ENCODE measurements at regions not wholly inside any gene's neighbourhood (a gene's known extent, or its start where the extent isn't known, plus 50 kb on each side); places are given as distances from the start of the nearest gene placed in this dataset.

- Histone ChIP-seq H3K36me3 (no peaks in the 10 kb centered on the region), H3K4me3 (no peak overlapping the region), H3K9me3 (no peaks in the 10 kb centered on the region), H3K27ac (no peak overlapping the region), H3K27me3 (no peaks in the 10 kb centered on the region), H3K4me1 (no peaks in the 10 kb centered on the region)
- TF ChIP-seq CTCF (IDR thresholded peaks at IDR 0.05): no peak
- intact Hi-C loops (cut with DNase I): no loop called here
- DNase-seq (ENCODE audit: extremely low spot score in 2 of 2): no peak
These were observed 140.5 kb upstream of the PLET1 start for GRCh38 chr11:112401036-112401769.

- TF ChIP-seq POLR2A (IDR thresholded peaks at IDR 0.05): no peak
- TF ChIP-seq POLR2AphosphoS5 (IDR thresholded peaks at IDR 0.05; ENCODE audit: insufficient read depth in 1 of 2, low read depth in 1 of 2): no peak
- no peak for TF ChIP-seq CTCF (IDR thresholded peaks at IDR 0.05)
- intact Hi-C loops (cut with DNase I): no loop called here
- no peaks in the 10 kb centered on the region for H3K36me3 ChIP-seq
- H3K4me3 ChIP-seq: no peak overlapping the region
- no peak overlapping the region for H3K27ac ChIP-seq
- H3K27me3 ChIP-seq: no peaks in the 10 kb centered on the region
- DNase-seq (ENCODE audit: extremely low spot score in 2 of 2): no peak
- H3K4me1 ChIP-seq: no peaks in the 10 kb centered on the region
- no peaks in the 10 kb centered on the region for H3K9me3 ChIP-seq
These were observed 142.8 kb upstream of the PLET1 start for GRCh38 chr11:112403432-112403831.

GRCh38 chr11:112404112-112404511 is 143.5 kb upstream of the PLET1 start:
- H3K9me3 ChIP-seq: no peaks in the 10 kb centered on the region
- no peak overlapping the region for H3K4me3 ChIP-seq
- intact Hi-C loops (cut with DNase I): no loop called here
- H3K36me3 ChIP-seq: no peaks in the 10 kb centered on the region
- no peaks in the 10 kb centered on the region for H3K4me1 ChIP-seq
- DNase-seq (ENCODE audit: extremely low spot score in 2 of 2): no peak
- H3K27ac ChIP-seq: no peak overlapping the region
- H3K27me3 ChIP-seq: no peaks in the 10 kb centered on the region
- TF ChIP-seq POLR2A (IDR thresholded peaks at IDR 0.05) (no peak), POLR2AphosphoS5 (IDR thresholded peaks at IDR 0.05; ENCODE audit: insufficient read depth in 1 of 2, low read depth in 1 of 2) (no peak), CTCF (IDR thresholded peaks at IDR 0.05) (no peak)

- H3K9me3 ChIP-seq: no peaks in the 10 kb centered on the region
- DNase-seq (ENCODE audit: extremely low spot score in 2 of 2): no peak
- TF ChIP-seq CTCF (IDR thresholded peaks at IDR 0.05): no peak
- no peak for TF ChIP-seq POLR2AphosphoS5 (IDR thresholded peaks at IDR 0.05; ENCODE audit: insufficient read depth in 1 of 2, low read depth in 1 of 2)
- TF ChIP-seq POLR2A (IDR thresholded peaks at IDR 0.05): no peak
- no peak overlapping the region for H3K27ac ChIP-seq
- H3K27me3 ChIP-seq: no peaks in the 10 kb centered on the region
- no peak overlapping the region for H3K4me3 ChIP-seq
- intact Hi-C loops (cut with DNase I): no loop called here
- no peaks in the 10 kb centered on the region for H3K4me1 ChIP-seq
- no peaks in the 10 kb centered on the region for H3K36me3 ChIP-seq
These were observed 147.9 kb upstream of the PLET1 start for GRCh38 chr11:112408517-112408916.

- Histone ChIP-seq H3K4me3 (no peak overlapping the region), H3K27ac (no peak overlapping the region), H3K9me3 (peaks cover 3% of the 10 kb centered on the region), H3K27me3 (no peaks in the 10 kb centered on the region), H3K36me3 (no peaks in the 10 kb centered on the region), H3K4me1 (no peaks in the 10 kb centered on the region)
- TF ChIP-seq CTCF (IDR thresholded peaks at IDR 0.05) (no peak), POLR2A (IDR thresholded peaks at IDR 0.05) (no peak), POLR2AphosphoS5 (IDR thresholded peaks at IDR 0.05; ENCODE audit: insufficient read depth in 1 of 2, low read depth in 1 of 2) (no peak)
- intact Hi-C loops (cut with DNase I): no loop called here
- DNase-seq (ENCODE audit: extremely low spot score in 2 of 2): no peak
These were observed 149.7 kb upstream of the PLET1 start for GRCh38 chr11:112410325-112410724.

Data from vagina (tissue), 2 donors.